ENCODE measurements at regions not wholly inside any gene's neighbourhood (a gene's known extent, or its start where the extent isn't known, plus 50 kb on each side); places are given as distances from the start of the nearest gene placed in this dataset.
"Not testable (repeated sequence)": the region's sequence is repeated elsewhere in the genome, so short reads cannot be mapped to it uniquely, and the experiment has no call there.

DNA sequence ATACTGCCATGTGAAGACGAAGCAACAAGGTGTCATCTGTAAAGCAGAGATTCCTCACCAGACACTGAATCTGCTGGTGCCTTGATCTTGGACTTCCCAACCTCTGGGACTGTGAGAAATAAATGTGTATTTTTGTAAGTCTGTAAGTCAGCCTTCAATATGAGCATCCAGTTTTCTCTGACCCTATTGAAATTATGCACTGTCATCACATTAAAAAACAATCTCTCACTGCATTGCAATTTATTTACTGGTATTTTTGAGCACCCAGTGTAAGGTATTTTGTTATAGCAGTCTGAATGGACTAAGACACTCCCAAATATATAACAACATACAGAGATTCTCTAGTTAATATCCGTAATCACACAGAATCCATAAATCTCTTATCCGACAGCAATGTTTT is 77.5 kb upstream of the CDK6 start:
- DNase-seq, result no peak

DNA sequence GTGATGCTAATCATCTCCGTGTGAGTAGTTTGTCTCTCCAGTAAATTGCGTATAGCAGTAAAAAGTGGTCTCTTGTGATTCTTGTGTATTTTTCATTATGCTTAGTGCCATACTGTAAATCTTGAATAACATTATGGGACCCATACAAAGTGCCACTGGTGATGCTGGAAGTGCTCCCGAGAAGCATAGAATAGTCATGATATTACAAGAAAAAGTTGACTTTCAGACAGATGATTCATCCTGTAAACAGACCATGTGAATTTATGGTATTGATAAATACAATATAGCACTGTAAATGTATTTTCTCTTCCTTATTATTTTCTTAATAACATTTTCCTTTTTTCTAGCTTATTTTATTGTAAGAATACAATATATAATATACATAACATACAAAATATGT is 74.6 kb upstream of the CDK6 start:
- no peak for DNase-seq

DNA sequence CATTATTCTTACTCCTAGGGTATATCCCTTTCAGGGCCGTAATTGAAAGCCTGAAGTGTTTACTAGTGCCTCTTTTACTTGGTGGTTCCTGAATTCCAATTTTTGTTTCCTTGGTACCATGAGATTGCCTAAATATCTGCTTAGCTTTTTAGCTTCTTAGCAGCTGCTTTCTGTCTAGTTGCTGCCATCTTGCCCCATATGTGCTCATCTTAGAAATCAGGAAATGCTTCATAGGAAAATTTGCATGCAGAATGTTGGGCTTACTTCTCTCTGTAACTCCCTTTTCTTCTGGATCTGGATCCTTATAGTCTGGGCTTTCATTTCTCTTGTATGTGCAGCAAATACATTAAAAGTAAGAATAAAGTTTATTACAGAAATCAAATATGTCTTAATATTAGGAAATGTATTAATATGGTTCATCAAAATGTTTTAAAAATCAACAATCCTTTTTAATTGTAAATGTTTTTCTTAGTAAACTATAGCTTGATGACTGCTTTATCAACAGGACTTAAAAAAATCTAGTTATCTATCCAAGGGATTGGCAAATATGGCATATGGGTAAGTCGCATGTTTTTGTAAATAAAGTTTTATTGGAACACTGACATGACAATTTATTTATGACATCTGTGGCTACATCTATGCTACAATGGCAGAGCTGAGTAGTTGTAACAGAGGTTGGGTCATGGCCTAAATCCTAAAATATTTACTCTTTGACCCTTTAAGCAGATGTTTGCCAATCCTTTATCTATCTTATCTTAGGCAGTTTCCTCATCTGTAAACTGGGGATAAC is 73.5 kb upstream of the CDK6 start:
- DNase-seq, result no peak

DNA sequence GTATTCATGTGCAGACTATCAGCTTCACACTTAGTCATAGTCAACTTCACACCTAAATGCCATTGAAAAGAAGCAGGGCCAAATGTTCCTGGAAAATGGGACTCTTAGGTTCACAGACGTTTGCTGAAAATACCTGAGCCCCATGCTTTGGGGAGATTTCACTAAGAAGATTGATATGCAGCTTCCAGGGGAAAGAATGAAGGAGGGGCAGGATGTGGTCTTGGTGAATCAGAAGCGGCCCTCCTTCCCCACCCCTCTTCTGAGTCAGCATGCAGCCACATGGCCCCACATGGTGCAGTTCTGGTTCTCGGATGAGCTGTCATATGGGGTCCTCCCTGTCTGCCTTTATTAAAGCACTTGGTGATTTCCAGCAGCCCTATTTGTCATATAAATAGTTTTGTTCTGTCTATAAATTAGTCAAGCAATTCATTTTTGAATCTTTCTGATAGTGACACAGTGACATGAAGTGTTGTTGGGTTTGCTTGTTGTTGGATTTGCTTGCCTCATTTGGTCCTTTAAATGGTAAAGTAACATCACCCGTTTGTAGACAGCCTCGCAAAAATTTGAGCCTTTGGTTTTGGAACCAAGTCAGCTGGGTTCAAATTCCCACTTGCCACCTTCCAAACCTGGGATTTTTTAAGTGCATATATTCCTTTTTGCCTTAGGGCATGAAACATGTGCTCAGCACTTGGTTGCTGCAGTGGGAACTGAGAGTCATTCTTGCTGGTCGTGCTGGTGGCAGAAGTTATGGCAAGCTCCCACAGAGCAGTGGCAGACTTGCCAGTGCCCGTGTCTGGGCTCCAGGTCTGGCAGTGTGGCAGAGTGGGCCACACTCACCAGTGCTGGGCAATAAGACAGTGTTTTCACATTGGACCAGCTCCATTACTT is 68.1 kb upstream of the CDK6 start:
- no peak for DNase-seq

DNA sequence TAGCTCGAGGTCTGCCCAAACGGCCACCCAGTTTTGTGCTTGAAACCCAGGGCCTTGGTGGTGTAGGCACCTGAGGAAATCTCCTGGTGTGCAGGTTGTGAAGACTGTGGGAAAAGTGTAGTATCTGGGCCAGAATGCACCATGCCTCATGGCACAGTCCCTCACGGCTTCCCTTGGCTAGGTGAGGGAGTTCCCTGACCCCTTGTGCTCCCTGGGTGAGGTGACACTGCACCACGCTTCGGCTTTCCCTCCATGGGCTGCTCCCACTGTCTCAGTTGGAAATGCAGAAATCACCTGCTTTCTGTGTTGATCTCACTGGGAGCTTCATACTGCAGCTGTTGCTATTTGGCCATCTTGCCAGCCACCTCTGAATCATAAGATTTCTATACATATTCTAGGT is 62.4 kb upstream of the CDK6 start:
- DNase-seq, result no peak

DNA sequence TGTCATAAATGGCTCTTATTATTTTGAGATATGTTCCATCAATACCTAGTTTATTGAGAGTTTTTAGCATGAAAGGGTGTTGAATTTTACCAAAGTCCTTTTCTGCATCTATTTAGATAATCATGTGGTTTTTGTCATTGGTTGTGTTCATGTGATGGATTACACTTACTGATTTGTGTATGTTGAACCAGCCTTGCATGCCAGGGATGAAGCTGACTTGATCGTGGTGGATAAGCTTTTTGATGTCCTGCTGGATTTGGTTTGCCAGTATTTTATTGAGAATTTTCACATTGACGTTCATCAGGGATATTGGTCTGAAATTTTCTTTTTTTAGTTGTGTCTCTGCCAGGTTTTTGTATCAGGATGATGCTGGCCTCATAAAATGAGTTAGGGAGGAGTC is 58.5 kb upstream of the CDK6 start:
- not testable (repeated sequence) for DNase-seq

DNA sequence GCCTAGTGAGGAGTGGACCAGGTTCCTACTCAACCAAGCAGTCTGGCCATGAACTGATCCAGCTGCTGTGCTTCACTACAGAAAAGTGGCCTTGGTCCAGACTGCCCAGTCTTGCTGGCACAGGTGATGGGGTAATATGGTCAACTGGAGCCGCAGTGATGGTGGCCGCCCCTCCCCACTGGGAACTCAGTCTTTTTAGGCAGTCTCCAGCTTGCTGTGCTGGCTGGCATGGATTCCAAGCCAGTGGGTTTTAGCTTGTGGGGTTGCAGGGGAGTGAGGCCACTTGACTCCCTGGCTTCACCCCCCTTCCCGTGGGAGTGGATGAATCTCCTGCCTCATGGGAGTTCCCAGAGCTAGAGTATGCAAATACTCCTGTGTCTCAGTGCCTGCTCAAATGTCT is 52.7 kb upstream of the CDK6 start:
- DNase-seq, result no peak
